Nephron (organoid): ENCODE measurements at regions not wholly inside any gene's neighbourhood (a gene's known extent, or its start where the extent isn't known, plus 50 kb on each side); places are given as distances from the start of the nearest gene placed in this dataset.

ENCODE experiments used
- H3K27ac Mint-ChIP-seq, 3 experiments: 2 replicates each; pipeline ENCODE4 v1.8.0; 2020; ENCODE audit warnings: mixed read lengths in 3 of 3, mild to moderate bottlenecking in 2 of 3, moderate library complexity in 1 of 3
- H3K27me3 Mint-ChIP-seq: 2 replicates; pipeline ENCODE4 v1.8.0; 2021; ENCODE audit warnings: low read depth, mild to moderate bottlenecking, moderate library complexity, mixed read lengths
- H3K36me3 Mint-ChIP-seq: 2 replicates; pipeline ENCODE4 v1.8.0; 2020; ENCODE audit warnings: low read depth, mixed read lengths
- H3K4me1 Mint-ChIP-seq: 2 replicates; pipeline ENCODE4 v1.8.0; 2020; ENCODE audit warnings: mixed read lengths
- H3K4me3 Mint-ChIP-seq, 3 experiments: 2 replicates each; pipeline ENCODE4 v1.8.0; 2020; ENCODE audit warnings: mild to moderate bottlenecking in 3 of 3, mixed read lengths in 3 of 3, moderate library complexity in 2 of 3
- H3K9me3 Mint-ChIP-seq: 2 replicates; pipeline ENCODE4 v1.8.0; 2020; ENCODE audit warnings: mixed read lengths
- TF ChIP-seq, protein P1 (sequence below), 3 experiments: fragments of 200-600 bp; sonication (generic); IDR thresholded peaks; one replicate each; pipeline ENCODE4 v1.5.0; 2021; ENCODE audit warnings: antibody characterized with exemption in 3 of 3; ENCODE audit not compliant: unreplicated experiment in 3 of 3

GRCh38 chr2:41004700-41005099, 552.8 kb upstream of the SLC8A1 start:
- Mint-ChIP-seq H3K36me3 (no peaks in the 10 kb centered on the region), H3K27me3 (no peaks in the 10 kb centered on the region), H3K4me1 (no peaks in the 10 kb centered on the region), H3K27ac (no peak overlapping the region), H3K4me3 (no peak overlapping the region), H3K9me3 (no peaks in the 10 kb centered on the region)
- TF ChIP-seq, protein P1, sequence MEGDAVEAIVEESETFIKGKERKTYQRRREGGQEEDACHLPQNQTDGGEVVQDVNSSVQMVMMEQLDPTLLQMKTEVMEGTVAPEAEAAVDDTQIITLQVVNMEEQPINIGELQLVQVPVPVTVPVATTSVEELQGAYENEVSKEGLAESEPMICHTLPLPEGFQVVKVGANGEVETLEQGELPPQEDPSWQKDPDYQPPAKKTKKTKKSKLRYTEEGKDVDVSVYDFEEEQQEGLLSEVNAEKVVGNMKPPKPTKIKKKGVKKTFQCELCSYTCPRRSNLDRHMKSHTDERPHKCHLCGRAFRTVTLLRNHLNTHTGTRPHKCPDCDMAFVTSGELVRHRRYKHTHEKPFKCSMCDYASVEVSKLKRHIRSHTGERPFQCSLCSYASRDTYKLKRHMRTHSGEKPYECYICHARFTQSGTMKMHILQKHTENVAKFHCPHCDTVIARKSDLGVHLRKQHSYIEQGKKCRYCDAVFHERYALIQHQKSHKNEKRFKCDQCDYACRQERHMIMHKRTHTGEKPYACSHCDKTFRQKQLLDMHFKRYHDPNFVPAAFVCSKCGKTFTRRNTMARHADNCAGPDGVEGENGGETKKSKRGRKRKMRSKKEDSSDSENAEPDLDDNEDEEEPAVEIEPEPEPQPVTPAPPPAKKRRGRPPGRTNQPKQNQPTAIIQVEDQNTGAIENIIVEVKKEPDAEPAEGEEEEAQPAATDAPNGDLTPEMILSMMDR (IDR thresholded peaks at IDR 0.05; ENCODE audit: unreplicated experiment in 3 of 3) = no peak

- Mint-ChIP-seq H3K4me3 (no peak overlapping the region), H3K4me1 (peaks cover 11% of the 10 kb centered on the region), H3K36me3 (no peaks in the 10 kb centered on the region), H3K27me3 (no peaks in the 10 kb centered on the region), H3K27ac (no peak overlapping the region), H3K9me3 (no peaks in the 10 kb centered on the region)
- TF ChIP-seq, protein P1 (IDR thresholded peaks at IDR 0.05; ENCODE audit: unreplicated experiment in 3 of 3) = no peak
Observed at GRCh38 chr2:41020358-41020757, 568.5 kb upstream of the SLC8A1 start.

DNA sequence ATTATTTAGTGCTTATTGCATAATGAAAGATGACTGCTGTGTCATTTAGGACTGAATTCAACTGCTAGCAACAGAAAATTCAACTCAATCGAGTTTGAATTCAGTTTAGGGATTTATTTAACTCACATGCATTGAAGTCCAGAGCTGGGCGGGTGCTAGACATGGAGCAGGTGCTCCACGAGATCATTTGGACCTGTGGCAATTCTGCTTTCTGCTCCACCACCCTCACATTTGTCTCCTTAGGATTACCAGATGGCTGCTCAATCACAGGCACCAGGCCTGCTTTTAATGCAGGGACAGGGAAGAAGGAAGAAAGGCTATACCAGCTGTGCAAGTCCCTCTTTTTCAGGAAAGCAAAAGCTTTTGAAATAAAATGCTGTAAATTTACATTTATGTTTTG, 572.9 kb upstream of the SLC8A1 start:
- H3K9me3 Mint-ChIP-seq = no peaks in the 10 kb centered on the region
- H3K4me3 Mint-ChIP-seq = no peak overlapping the region
- H3K27ac Mint-ChIP-seq = no peak overlapping the region
- H3K4me1 Mint-ChIP-seq = peaks cover 13% of the 10 kb centered on the region
- no peaks in the 10 kb centered on the region for H3K36me3 Mint-ChIP-seq
- TF ChIP-seq, protein P1 (IDR thresholded peaks at IDR 0.05; ENCODE audit: unreplicated experiment in 3 of 3) = no peak
- no peaks in the 10 kb centered on the region for H3K27me3 Mint-ChIP-seq

DNA sequence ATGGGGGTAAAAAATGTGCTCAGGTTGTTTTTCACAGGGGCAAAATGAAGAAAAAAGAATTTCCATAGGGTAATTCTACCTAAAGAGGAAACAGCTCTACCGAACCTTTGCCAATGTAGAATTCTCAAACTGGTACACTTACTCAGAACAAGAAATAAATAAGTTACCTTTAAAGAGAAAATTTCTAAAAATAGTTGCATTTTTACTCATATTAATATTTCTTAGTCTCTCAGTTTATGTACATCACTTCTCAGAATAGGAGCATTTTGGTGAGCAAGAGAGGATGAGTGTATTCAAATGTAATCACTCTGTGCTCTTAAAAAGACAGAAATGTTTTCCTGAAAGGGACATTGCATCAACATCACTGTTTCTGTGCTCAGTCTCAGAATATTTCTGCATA, 574.7 kb upstream of the SLC8A1 start:
- Mint-ChIP-seq H3K27ac (no peak overlapping the region), H3K9me3 (no peaks in the 10 kb centered on the region), H3K4me1 (peaks cover 13% of the 10 kb centered on the region), H3K36me3 (no peaks in the 10 kb centered on the region), H3K4me3 (no peak overlapping the region), H3K27me3 (no peaks in the 10 kb centered on the region)
- TF ChIP-seq, protein P1 (IDR thresholded peaks at IDR 0.05; ENCODE audit: unreplicated experiment in 3 of 3) = no peak

- no peak overlapping the region for H3K27ac Mint-ChIP-seq
- H3K9me3 Mint-ChIP-seq = no peaks in the 10 kb centered on the region
- H3K36me3 Mint-ChIP-seq = no peaks in the 10 kb centered on the region
- H3K4me1 Mint-ChIP-seq = peaks cover 13% of the 10 kb centered on the region
- H3K4me3 Mint-ChIP-seq = no peak overlapping the region
- H3K27me3 Mint-ChIP-seq = no peaks in the 10 kb centered on the region
- TF ChIP-seq, protein P1 (IDR thresholded peaks at IDR 0.05; ENCODE audit: unreplicated experiment in 3 of 3) = no peak
Observed at GRCh38 chr2:41027095-41027494, 575.2 kb upstream of the SLC8A1 start.

DNA sequence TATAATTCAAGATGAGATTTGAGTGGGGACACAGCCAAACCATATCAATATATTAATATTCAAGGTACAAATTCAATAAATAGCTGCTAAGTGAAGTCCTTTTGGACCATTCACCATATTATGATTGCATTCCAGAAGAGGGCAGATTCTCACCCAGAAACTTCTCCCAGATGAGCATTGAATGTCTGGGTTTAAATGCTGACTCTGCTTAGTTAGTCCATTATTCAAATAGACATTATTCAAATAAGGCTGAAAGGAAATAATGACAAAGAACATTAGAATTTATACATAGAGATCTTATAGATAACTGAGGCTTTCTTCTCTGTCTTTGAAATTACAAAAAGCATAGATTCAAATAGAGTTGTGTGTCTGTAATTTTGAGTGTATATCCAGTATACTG, 579.4 kb upstream of the SLC8A1 start:
- no peaks in the 10 kb centered on the region for H3K27me3 Mint-ChIP-seq
- H3K27ac Mint-ChIP-seq = no peak overlapping the region
- TF ChIP-seq, protein P1 (IDR thresholded peaks at IDR 0.05; ENCODE audit: unreplicated experiment in 3 of 3) = no peak
- H3K36me3 Mint-ChIP-seq = no peaks in the 10 kb centered on the region
- H3K4me3 Mint-ChIP-seq = no peak overlapping the region
- no peaks in the 10 kb centered on the region for H3K9me3 Mint-ChIP-seq
- no peaks in the 10 kb centered on the region for H3K4me1 Mint-ChIP-seq
